GM12892 (cell line): ENCODE measurements at regions not wholly inside any gene's neighbourhood (a gene's known extent, or its start where the extent isn't known, plus 50 kb on each side); places are given as distances from the start of the nearest gene placed in this dataset.

Source experiments
- POLR2A ChIP-seq: IDR thresholded peaks from 2 replicates; pipeline ENCODE4 v1.6.1; 2011; ENCODE audit warnings: low read depth, low read length, control low read depth
- POLR2AphosphoS5 ChIP-seq: IDR thresholded peaks from 2 replicates; pipeline ENCODE4 v1.6.1; 2011; ENCODE audit warnings: low read depth, low read length, control low read depth
- TAF1 ChIP-seq: IDR thresholded peaks from 2 replicates; pipeline ENCODE4 v1.6.1; 2011; ENCODE audit warnings: low read depth, mild to moderate bottlenecking, control low read depth, low read length, borderline replicate concordance

- TF ChIP-seq TAF1 = no peak
- TF ChIP-seq POLR2AphosphoS5 = no peak
- no peak for TF ChIP-seq POLR2A
Observed at GRCh38 chr12:98109266-98109665, 406.1 kb upstream of the TMPO start.
